Activated naive CD4-positive, alpha-beta T cell treated with anti-CD3 and anti-CD28 coated beads for 36 hours (primary cell): ENCODE measurements at regions not wholly inside any gene's neighbourhood (a gene's known extent, or its start where the extent isn't known, plus 50 kb on each side); places are given as distances from the start of the nearest gene placed in this dataset.

Source experiments
- CTCF ChIA-PET: fragments of 350-600 bp; sonication (Branson Sonifier 250); formaldehyde crosslinking; loops from one replicate; lab custom pipeline; 2021; ENCODE audit warnings: antibody characterized with exemption; lab: Charles Lee
- DNase-seq: peaks from one replicate; pipeline ENCODE4 v3.0.0-alpha.2; 2020
- H3K27ac Mint-ChIP-seq: one replicate; pipeline ENCODE4 v1.8.0; 2021; ENCODE audit warnings: mild to moderate bottlenecking, mixed read lengths
- H3K27me3 Mint-ChIP-seq: one replicate; pipeline ENCODE4 v1.8.0; 2021; ENCODE audit warnings: low read depth, mixed read lengths
- H3K36me3 Mint-ChIP-seq: one replicate; pipeline ENCODE4 v1.8.0; 2021; ENCODE audit warnings: low read depth, mixed read lengths
- H3K4me1 Mint-ChIP-seq: one replicate; pipeline ENCODE4 v1.8.0; 2021; ENCODE audit warnings: low read depth, mixed read lengths
- H3K4me3 Mint-ChIP-seq: one replicate; pipeline ENCODE4 v1.8.0; 2021; ENCODE audit warnings: mild to moderate bottlenecking, moderate library complexity, mixed read lengths
- H3K9me3 Mint-ChIP-seq: one replicate; pipeline ENCODE4 v1.8.0; 2021; ENCODE audit warnings: mixed read lengths
- intact Hi-C: fragments of 100-400 bp; cut with micrococcal nuclease; formaldehyde crosslinking; loops from one replicate; pipeline ENCODE4 v1.15.1; 2023

GRCh38 chr18:78034755-78035154 lies 785.1 kb downstream of the GALR1 start:
- Mint-ChIP-seq H3K4me3 (no peak overlapping the region), H3K9me3 (no peaks in the 10 kb centered on the region), H3K4me1 (no peaks in the 10 kb centered on the region), H3K27me3 (no peaks in the 10 kb centered on the region), H3K36me3 (no peaks in the 10 kb centered on the region), H3K27ac (no peak overlapping the region)
- intact Hi-C loops = no loop called here
- CTCF ChIA-PET = no interaction called here
- no peak for DNase-seq

- Mint-ChIP-seq H3K36me3 (no peaks in the 10 kb centered on the region), H3K27me3 (no peaks in the 10 kb centered on the region), H3K4me1 (no peaks in the 10 kb centered on the region), H3K4me3 (no peak overlapping the region), H3K9me3 (peaks cover 16% of the 10 kb centered on the region), H3K27ac (no peak overlapping the region)
- DNase-seq = no peak
- CTCF ChIA-PET = no interaction called here
- intact Hi-C loops = no loop called here
Observed at GRCh38 chr18:78041218-78041617, 791.6 kb downstream of the GALR1 start.

DNA sequence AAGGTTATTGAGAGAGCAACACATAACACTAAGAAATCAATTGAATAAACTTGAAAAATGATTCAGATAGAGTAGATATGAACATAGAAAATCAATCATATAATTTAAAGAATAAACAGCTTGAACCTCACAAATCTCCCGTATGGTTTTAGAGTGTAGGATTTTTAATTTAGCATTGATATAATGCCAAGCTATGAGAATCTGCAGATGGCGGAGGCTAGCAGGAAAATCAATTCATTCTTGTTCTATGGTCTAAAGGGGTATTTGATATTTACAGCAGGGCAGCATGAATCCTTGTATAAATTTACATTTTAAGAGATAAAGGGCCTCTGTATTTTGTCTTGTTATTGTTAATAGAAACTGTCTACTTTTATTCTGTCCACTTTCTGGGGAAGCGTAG lies 797.0 kb downstream of the GALR1 start:
- Mint-ChIP-seq H3K4me3 (no peak overlapping the region), H3K36me3 (no peaks in the 10 kb centered on the region), H3K27ac (no peak overlapping the region), H3K9me3 (peaks cover 9% of the 10 kb centered on the region), H3K4me1 (no peaks in the 10 kb centered on the region), H3K27me3 (no peaks in the 10 kb centered on the region)
- intact Hi-C loops = no loop called here
- no peak for DNase-seq
- CTCF ChIA-PET = no interaction called here

DNA sequence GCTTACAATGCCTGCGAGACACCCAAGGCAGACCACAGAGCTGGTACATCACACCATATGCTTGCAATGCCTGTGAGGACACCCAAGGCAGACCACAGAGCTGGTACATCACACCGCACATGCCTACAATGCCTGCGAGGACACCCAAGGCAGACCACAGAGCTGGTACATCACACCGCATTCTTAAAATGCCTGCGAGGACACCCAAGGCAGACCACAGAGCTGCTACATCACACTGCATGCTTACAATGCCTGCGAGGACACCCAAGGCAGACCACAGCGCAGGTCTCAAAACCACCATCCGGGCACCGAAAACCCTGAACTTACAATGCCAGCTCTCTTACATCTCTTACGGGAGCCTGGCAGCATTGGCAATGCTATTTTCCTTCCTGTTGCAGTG lies 799.6 kb downstream of the GALR1 start:
- no peaks in the 10 kb centered on the region for H3K27me3 Mint-ChIP-seq
- no peaks in the 10 kb centered on the region for H3K9me3 Mint-ChIP-seq
- no peaks in the 10 kb centered on the region for H3K36me3 Mint-ChIP-seq
- no peaks in the 10 kb centered on the region for H3K4me1 Mint-ChIP-seq
- CTCF ChIA-PET = no interaction called here
- intact Hi-C loops = no loop called here
- H3K4me3 Mint-ChIP-seq = no peak overlapping the region
- no peak for DNase-seq
- H3K27ac Mint-ChIP-seq = no peak overlapping the region

- DNase-seq = no peak
- Mint-ChIP-seq H3K4me3 (no peak overlapping the region), H3K27me3 (peaks cover 3% of the 10 kb centered on the region), H3K36me3 (no peaks in the 10 kb centered on the region), H3K4me1 (no peaks in the 10 kb centered on the region), H3K27ac (no peak overlapping the region), H3K9me3 (peaks cover 2% of the 10 kb centered on the region)
- intact Hi-C loops = no loop called here
- CTCF ChIA-PET = no interaction called here
Observed at GRCh38 chr18:78054801-78055200, 805.2 kb downstream of the GALR1 start.

DNA sequence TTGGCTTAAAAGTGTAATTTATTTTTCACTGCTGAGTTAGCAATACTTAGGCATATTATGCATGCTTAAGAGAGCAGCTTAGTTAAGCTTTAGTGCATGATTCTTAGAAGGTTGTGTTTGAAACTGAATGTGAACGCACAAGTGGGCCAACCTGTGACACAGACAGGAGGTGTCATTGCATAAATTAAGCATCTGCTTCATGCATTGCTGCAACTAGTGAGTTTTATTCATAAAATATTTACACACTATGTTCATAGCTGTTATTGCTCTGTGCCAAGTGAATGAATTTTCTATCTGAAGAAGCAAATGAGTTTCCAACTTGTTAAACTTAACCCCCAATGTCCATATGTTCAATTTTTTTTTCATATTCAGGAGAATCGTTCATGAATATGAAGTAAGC lies 806.4 kb downstream of the GALR1 start:
- peaks cover 3% of the 10 kb centered on the region for H3K27me3 Mint-ChIP-seq
- no peak overlapping the region for H3K27ac Mint-ChIP-seq
- H3K4me1 Mint-ChIP-seq = no peaks in the 10 kb centered on the region
- CTCF ChIA-PET = no interaction called here
- H3K4me3 Mint-ChIP-seq = no peak overlapping the region
- H3K9me3 Mint-ChIP-seq = peaks cover 2% of the 10 kb centered on the region
- H3K36me3 Mint-ChIP-seq = no peaks in the 10 kb centered on the region
- DNase-seq = no peak
- intact Hi-C loops = no loop called here

DNA sequence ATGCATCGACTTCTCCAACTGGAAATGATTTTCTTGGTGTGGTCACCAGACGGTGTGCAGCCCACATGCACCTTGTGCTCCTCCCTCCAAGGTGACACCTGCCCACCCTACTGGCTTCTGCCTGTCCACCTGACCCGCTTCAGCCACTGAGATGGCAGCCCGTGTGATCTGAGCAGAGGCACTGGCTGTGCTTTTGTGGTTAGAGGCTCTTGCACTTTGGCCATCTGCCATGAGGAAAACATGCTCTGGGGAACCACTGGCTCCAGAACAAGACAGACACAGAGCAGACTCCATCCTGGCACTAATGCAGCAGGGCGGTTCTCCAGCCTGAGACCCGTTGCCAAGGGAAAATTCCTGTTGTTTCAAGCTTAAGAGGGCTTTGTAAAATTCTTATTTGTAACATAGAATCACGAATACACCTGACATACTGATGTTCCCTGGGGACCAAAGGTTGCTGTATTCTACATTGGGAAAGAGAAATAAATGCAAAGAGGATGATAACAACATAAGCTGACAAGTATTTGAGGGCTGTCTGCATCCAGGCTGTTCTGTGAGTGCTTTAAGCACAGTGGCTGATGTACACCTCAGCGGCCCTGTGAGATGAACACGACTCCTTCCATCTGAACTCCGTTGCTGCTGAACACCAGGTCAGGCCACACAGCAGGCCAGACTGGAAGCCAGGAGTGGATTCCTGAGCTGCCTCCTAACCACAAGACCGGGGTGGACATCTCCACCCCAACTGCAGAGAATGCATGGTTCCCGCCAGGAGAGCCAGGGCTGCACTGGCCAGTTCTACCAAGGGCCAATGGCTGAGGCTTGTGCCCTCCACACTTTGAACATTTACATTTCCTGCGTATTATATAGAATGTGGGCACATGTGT lies 820.4 kb downstream of the GALR1 start:
- H3K4me1 Mint-ChIP-seq = no peaks in the 10 kb centered on the region
- H3K9me3 Mint-ChIP-seq = peaks cover 1% of the 10 kb centered on the region
- H3K4me3 Mint-ChIP-seq = no peak overlapping the region
- DNase-seq = no peak
- CTCF ChIA-PET = interaction anchor here (0.7 kb wide), 1 partner anchor 360 kb away, joined by 3 read pairs; no protein-coding TSS in a partner anchor
- intact Hi-C loops = no loop called here
- H3K36me3 Mint-ChIP-seq = no peaks in the 10 kb centered on the region
- H3K27ac Mint-ChIP-seq = no peak overlapping the region
- H3K27me3 Mint-ChIP-seq = peaks cover 4% of the 10 kb centered on the region

GRCh38 chr18:78071166-78071710 lies 821.6 kb downstream of the GALR1 start:
- Mint-ChIP-seq H3K4me3 (no peak overlapping the region), H3K27ac (no peak overlapping the region), H3K36me3 (no peaks in the 10 kb centered on the region), H3K4me1 (no peaks in the 10 kb centered on the region), H3K9me3 (no peaks in the 10 kb centered on the region), H3K27me3 (peaks cover 5% of the 10 kb centered on the region)
- no peak for DNase-seq
- CTCF ChIA-PET = no interaction called here
- intact Hi-C loops = no loop called here

DNA sequence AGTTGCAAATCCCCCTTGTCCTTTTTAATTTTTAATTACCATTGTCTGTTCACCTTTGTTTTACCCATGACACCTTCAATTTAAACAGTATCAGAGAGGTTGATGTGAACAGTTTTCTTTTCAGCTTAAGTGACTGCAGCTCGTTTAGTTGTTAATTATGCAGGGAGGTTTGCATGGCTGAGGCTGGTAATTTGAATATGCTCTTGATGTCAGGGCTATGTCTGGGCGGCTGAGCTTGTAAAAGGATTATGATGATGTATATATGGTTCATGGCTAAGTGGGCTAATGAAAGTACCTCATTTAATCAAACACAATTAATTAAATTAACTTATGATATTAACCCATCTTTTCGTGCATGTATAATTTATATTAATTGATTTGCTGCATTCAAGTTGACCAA lies 822.1 kb downstream of the GALR1 start:
- DNase-seq = no peak
- Mint-ChIP-seq H3K36me3 (no peaks in the 10 kb centered on the region), H3K27me3 (peaks cover 5% of the 10 kb centered on the region), H3K27ac (no peak overlapping the region), H3K9me3 (no peaks in the 10 kb centered on the region), H3K4me1 (no peaks in the 10 kb centered on the region), H3K4me3 (no peak overlapping the region)
- CTCF ChIA-PET = no interaction called here
- intact Hi-C loops = no loop called here

- H3K4me1 Mint-ChIP-seq = no peaks in the 10 kb centered on the region
- DNase-seq = no peak
- no peak overlapping the region for H3K27ac Mint-ChIP-seq
- no peaks in the 10 kb centered on the region for H3K9me3 Mint-ChIP-seq
- H3K27me3 Mint-ChIP-seq = peaks cover 5% of the 10 kb centered on the region
- H3K36me3 Mint-ChIP-seq = no peaks in the 10 kb centered on the region
- no peak overlapping the region for H3K4me3 Mint-ChIP-seq
- intact Hi-C loops = no loop called here
- CTCF ChIA-PET = interaction anchor here (0.6 kb wide), 1 partner anchor 8 kb away, joined by 3 read pairs; no protein-coding TSS in a partner anchor
Observed at GRCh38 chr18:78072375-78072774, 822.7 kb downstream of the GALR1 start.

GRCh38 chr18:78073275-78073674 lies 823.6 kb downstream of the GALR1 start:
- Mint-ChIP-seq H3K4me3 (no peak overlapping the region), H3K4me1 (no peaks in the 10 kb centered on the region), H3K9me3 (no peaks in the 10 kb centered on the region), H3K27ac (no peak overlapping the region), H3K27me3 (peaks cover 5% of the 10 kb centered on the region), H3K36me3 (no peaks in the 10 kb centered on the region)
- CTCF ChIA-PET = interaction anchor here (0.6 kb wide), 1 partner anchor 9 kb away, joined by 3 read pairs; no protein-coding TSS in a partner anchor
- DNase-seq = no peak
- intact Hi-C loops = no loop called here

GRCh38 chr18:78074400-78075020 lies 824.9 kb downstream of the GALR1 start:
- H3K36me3 Mint-ChIP-seq = no peaks in the 10 kb centered on the region
- DNase-seq = no peak
- H3K9me3 Mint-ChIP-seq = no peaks in the 10 kb centered on the region
- CTCF ChIA-PET = no interaction called here
- H3K27ac Mint-ChIP-seq = no peak overlapping the region
- no peak overlapping the region for H3K4me3 Mint-ChIP-seq
- no peaks in the 10 kb centered on the region for H3K4me1 Mint-ChIP-seq
- intact Hi-C loops = no loop called here
- peaks cover 5% of the 10 kb centered on the region for H3K27me3 Mint-ChIP-seq

DNA sequence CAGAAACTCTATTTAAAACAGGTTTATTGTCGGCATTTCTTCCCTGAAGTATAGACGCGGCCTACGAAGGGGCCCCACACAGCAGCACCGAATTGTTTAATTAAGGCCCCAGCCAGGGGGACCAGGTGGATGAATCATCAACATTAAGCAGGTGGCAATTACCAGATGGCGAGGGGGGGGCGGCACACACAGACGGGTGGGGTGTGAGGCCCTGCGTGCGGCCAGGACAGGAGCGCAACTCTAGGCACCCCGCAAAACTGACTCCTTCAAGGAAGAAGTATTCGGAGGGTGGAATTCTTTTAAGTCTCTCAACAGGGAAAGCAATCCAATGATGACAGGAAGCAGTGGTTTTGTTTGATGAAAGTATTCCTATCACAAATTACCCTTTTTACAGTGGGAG lies 830.4 kb downstream of the GALR1 start:
- DNase-seq = no peak
- Mint-ChIP-seq H3K27me3 (peaks cover 7% of the 10 kb centered on the region), H3K9me3 (no peaks in the 10 kb centered on the region), H3K4me1 (no peaks in the 10 kb centered on the region), H3K4me3 (no peak overlapping the region), H3K27ac (no peak overlapping the region), H3K36me3 (no peaks in the 10 kb centered on the region)
- CTCF ChIA-PET = no interaction called here
- intact Hi-C loops = no loop called here
